DMS 273 treated with DMSO at 0.1 percent for 48 hours (cell line): ENCODE measurements at regions not wholly inside any gene's neighbourhood (a gene's known extent, or its start where the extent isn't known, plus 50 kb on each side); places are given as distances from the start of the nearest gene placed in this dataset.

Source experiments
- DNase-seq: peaks from one replicate; lab custom pipeline; 2025; lab: John Stamatoyannopoulos, UW

DNA sequence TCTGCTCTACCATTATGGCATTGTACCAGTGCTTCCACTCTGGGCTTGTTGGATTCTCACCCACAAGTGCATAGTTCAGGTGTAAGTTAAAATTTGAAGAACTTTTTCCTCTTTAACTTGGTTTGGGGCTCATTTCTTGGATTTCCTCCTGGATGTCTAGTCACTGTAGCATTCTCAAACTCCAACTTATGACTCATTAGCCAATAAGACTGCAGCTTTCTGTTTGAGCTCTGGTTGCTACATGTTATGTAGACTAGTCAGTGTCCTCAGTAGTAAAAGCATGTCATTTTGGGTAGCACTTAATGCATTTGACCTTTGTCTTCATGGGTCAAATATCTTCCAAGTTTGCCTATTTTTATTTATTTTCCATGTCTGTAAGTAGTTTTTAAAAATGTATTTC lies 790.8 kb downstream of the BRINP1 start:
- no peak for DNase-seq

GRCh38 chr9:118583414-118583813 lies 785.8 kb downstream of the BRINP1 start:
- no peak for DNase-seq

DNA sequence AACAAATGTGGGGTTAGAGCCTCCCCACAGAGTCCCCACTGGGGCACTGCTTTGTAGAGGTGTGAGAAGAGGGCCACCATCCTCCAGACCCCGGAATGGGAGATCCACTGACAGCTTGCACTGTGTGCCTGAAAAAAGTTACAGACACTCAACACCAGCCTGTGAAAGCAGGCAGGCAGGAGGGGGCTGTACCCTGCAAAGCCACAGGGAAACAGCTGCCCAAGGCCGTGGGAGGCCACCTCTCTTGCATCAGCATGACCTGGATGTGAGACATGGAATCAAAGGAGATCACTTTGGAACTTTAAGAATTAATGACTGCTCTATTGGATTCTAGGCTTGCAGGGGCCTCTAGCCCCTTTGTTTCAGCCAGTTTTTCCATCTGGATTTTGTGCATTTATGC lies 782.3 kb downstream of the BRINP1 start:
- no peak for DNase-seq

DNA sequence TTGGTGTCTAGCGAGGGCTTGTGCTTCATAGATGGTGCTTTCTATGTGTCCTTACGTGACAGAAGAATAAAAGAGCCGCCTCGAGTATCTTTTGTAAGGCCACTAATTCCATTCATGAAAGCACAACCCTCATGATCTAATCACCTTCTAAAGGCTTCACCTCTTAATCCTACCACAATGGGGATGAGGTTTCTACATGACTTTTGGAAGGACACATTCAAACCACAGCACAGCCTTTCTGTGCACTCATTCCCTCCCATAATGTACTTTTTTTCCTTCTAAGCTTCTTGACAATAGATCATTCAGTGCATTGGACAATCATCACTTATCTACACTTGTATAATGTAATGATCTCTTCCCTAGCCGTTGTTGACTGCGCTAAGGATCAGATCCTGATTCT lies 774.8 kb downstream of the BRINP1 start:
- DNase-seq = no peak

- DNase-seq = no peak
These were observed 773.4 kb downstream of the BRINP1 start for GRCh38 chr9:118595719-118596305.

DNA sequence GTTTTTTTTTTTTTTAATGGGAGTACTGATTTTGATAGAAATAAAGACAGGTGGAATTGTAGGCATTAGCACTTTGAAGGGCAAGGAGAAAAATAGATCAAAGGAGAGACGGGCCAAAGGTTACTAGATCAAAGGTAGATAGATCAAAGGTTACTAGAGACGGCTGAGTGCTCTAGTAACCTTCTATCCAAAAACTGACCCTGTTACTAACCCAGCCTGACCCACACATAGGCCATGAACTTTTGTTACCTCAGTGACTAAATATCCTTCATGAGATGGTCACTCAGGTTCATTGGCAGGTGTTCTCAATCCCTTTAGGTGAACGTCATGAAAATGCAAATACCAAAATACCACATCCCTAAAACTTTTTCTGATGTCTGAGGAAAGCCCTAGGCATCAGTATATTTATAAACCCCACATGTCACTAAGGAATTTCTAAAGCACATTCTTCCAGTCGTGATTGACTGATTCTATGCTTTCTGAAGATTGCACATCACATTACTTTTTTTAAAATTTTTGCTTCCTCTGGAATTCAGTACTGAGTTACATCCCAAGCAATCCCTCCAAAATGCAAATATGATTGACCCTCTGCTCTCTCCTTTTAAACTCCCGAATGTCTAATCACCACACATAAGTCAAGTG lies 772.7 kb downstream of the BRINP1 start:
- DNase-seq = no peak

DNA sequence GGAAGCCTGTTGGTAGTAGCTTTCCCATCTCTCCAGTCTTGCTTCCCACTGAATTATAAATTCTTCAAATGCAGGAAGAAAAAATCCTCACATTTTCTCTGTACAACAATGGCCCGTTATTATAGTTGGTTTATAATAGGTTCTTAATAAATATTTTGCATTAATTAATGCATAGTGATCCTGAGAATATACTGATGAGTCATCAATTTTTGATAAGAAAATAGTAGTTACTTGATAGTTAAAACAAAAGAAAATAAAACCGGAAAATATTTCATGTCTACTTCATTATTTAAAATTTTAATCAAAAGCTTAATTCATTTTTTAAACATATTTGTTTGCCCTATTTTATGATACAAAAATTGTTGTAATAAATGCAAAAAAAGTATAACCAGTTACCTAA lies 762.6 kb downstream of the BRINP1 start:
- DNase-seq = no peak

DNA sequence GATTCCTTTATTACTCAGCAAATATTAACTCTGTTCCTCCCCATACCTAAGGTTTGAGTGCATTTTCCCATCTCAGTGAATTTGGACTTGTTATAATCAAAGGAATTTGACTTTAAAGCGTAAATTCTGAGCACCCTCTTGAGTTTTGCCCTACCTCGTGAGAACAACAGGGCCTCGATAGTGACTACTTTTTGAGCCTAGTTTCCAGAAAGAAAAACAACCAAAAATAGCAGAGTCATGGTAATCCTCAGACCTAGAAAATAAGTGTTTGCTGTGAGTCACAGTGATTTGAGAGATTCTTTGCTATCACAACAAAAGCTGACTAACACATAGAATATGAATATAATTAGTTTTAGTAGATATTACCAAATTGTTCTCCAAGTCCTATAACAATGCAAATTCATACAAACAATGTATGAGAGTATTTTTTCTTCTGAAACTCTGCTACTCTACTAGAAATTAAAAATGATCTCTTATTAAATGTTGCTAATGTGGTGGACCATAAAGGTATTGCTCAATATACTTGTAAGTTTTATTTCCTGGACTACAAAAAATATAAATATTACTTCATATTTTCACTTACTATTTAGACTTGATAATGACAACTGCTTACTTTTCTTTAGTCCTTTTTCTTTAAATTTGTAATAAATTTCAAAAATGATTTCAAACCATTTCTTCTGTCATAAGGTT lies 759.7 kb downstream of the BRINP1 start:
- no peak for DNase-seq

DNA sequence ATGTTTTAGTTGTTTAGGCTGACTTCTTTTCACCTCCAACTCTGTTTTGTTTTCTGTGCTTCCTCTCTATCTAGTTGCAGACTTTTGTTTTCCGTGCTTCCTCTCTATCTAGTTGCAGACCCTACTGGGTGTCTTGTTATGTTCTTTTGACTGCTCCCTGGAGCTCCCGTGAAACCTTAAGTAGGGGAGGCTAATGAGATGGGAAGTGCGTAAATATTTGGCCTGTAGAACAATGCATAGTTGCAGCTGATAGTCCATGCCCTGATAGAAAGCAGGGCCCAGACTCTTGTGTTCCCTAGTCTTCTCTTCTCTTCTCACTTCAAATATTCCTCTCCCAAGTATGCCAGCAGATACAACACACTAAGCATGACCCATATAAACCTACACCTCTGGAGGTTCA lies 757.0 kb downstream of the BRINP1 start:
- no peak for DNase-seq

- no peak for DNase-seq
These were observed 755.2 kb downstream of the BRINP1 start for GRCh38 chr9:118613996-118614395.

- DNase-seq = no peak
These were observed 751.2 kb downstream of the BRINP1 start for GRCh38 chr9:118618084-118618483.

- no peak for DNase-seq
These were observed 750.4 kb downstream of the BRINP1 start for GRCh38 chr9:118618849-118619248.

- DNase-seq = no peak
These were observed 744.6 kb downstream of the BRINP1 start for GRCh38 chr9:118624608-118625007.

DNA sequence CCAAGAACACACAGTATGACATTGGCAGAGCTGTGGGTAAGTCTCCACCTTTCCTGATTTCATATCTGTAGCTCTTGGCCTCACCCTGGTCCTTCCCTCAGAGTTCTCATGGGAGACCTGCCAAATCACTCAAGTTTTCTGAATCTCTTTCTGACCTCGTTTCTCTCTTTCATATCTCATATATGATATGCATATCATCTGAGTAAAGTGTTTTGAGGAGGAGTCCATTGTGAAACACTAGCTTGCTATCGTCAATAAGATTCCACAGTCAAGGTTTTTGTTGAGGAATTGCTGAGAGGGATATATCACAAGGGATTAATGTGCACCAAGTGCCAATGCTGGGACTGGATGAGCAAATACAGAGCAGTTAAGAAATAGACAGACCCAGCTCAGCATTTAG lies 739.2 kb downstream of the BRINP1 start:
- DNase-seq = no peak

GRCh38 chr9:118630931-118631595 lies 738.2 kb downstream of the BRINP1 start:
- DNase-seq = no peak

GRCh38 chr9:118631956-118632355 lies 737.3 kb downstream of the BRINP1 start:
- DNase-seq = no peak

GRCh38 chr9:118635416-118635815 lies 733.8 kb downstream of the BRINP1 start:
- no peak for DNase-seq

GRCh38 chr9:118637681-118638080 lies 731.6 kb downstream of the BRINP1 start:
- DNase-seq = no peak

DNA sequence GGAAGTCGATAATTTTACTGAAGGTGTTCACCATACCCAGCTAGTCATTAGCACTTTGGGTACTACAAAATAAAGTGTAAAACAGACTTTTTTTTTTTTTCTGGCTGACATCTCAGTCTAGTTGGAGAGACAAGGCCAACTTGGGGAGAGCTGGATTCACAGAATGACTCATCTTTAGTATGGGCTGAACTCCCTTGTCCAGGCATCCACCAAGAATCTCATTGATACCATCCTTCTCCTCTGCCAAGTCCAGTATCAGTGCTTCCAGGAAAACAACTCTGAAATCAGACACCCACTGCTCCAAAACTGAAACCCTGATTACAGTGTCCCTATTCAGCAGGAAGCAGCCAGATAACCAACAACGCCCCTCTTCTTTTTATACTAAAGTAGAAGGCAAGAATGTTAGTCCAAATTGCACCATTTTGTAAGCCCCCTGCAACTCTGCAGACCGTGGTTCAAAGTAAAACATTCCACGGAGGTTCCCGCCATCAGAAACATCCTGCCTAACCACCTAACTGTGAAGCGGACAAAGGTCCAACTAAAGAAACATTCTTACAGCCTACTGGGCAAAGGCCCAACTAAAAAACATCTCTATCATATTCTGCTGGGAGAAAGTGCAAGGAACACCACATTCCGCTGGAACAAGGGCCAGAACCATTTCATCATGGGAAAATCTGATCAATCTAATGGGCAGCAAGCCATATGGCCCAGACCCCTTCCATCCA lies 728.2 kb downstream of the BRINP1 start:
- no peak for DNase-seq

DNA sequence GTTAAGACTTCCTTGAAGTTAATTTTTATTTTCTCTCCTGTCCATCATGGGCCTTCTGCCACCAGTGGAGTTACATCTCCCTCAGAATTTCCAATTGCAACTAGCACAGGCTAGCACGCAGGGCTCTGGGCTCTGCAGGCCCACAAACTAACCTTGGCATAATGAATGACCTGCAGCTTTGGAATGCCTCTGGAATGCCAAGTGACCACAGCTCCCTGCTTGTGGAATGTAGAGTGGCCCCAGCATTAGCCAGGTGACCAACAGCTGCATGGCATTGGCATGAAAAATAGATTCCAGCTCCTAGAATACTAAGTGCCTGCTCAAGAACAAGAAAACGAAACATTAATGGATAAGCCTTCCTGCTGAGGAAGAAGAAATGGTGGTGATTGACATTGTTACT lies 726.1 kb downstream of the BRINP1 start:
- no peak for DNase-seq

DNA sequence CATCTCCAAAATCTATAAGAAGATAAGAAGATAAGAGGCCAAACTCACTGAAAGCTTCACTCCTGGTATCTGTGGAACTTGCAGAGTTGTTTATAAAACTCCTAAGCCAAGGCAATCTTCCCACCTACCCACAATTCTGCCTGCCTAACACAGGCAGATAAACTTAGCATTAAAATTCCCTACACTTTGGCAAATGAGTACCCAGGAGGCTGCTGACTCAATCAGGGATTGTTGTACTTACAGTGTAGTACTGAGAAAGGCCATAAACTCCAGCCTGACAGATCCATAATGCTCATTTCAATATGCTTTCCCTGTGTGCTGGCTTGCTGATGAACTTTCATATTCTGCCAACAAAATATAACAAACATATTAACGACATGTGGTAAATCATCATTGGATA lies 725.2 kb downstream of the BRINP1 start:
- no peak for DNase-seq

DNA sequence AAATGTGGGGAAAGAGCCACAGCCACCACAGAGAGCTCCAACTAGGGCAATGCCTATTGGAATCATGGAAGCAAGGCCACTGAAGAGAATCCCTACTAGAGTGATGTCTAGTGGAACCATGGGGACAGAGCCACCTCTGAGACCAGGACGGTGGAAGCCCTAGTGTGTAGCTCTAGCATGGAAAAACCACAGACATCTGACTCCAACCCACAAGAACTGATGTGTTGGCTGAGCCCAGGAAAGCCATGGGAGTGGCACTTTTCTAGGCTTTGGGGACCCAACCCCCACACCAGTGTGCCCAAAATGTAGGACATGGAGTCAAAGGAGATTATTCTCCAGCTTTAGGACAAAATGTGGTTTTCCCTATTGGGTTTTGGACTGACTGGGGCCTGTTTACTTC lies 721.9 kb downstream of the BRINP1 start:
- DNase-seq = no peak
